B cell (primary cell): ENCODE measurements at regions not wholly inside any gene's neighbourhood (a gene's known extent, or its start where the extent isn't known, plus 50 kb on each side); places are given as distances from the start of the nearest gene placed in this dataset.

Experiments
- ATAC-seq: fragments of 200-7000 bp; cut with Tn5 transposase; one replicate; pipeline ENCODE4 v1.10.0; 2021; ENCODE audit warnings: low read depth, mild to moderate bottlenecking, moderate number of reproducible peaks, moderate library complexity
- CTCF ChIA-PET: fragments of 350-600 bp; sonication (Branson Sonifier 250); formaldehyde crosslinking; loops from one replicate; lab custom pipeline; 2021; ENCODE audit warnings: antibody characterized with exemption, inconsistent platforms; lab: Charles Lee
- POLR2A ChIA-PET: fragments of 350-600 bp; sonication (Branson Sonifier 250); formaldehyde crosslinking; loops from one replicate; lab custom pipeline; 2021; ENCODE audit warnings: antibody characterized with exemption; lab: Charles Lee
- DNase-seq: peaks from one replicate; pipeline ENCODE4 v3.0.0; 2013
- H2AFZ ChIP-seq: 2 replicates; pipeline ENCODE4 v1.6.1; 2012; ENCODE audit warnings: mild to moderate bottlenecking, low read depth, low read length; ENCODE audit not compliant: insufficient read depth, poor library complexity, severe bottlenecking
- H3K27ac ChIP-seq, 2 donors: 1 replicate in 1 of 2; 2 replicates in 1 of 2; pipeline ENCODE4 v1.5.1; 2012 to 2013; ENCODE audit warnings: low read length in 2 of 2, mild to moderate bottlenecking in 2 of 2, moderate library complexity in 1 of 2
- H3K27me3 ChIP-seq, 4 experiments: fragments of 200-600 bp in 1 of 4; sonication (generic) in 1 of 4; replicated peaks in 1 of 4; 1 replicate in 2 of 4; 2 replicates in 2 of 4; pipeline versions ENCODE4 v1.6.1 to v1.7.0; 2013 to 2016; ENCODE audit warnings: low read length in 3 of 4, mild to moderate bottlenecking in 2 of 4, mixed read lengths in 1 of 4, moderate library complexity in 1 of 4; ENCODE audit not compliant: insufficient read depth in 4 of 4, control insufficient read depth in 3 of 4; ENCODE audit errors: control extremely low read depth in 1 of 4
- H3K36me3 ChIP-seq, 2 experiments: replicated peaks in 1 of 2; 1 replicate in 1 of 2; 2 replicates in 1 of 2; pipeline versions ENCODE4 v1.6.1 to v1.7.1; 2013; ENCODE audit warnings: low read length in 1 of 2; ENCODE audit not compliant: insufficient read depth in 2 of 2, control insufficient read depth in 1 of 2; ENCODE audit errors: control extremely low read depth in 1 of 2, extremely low read depth in 1 of 2
- H3K4me1 ChIP-seq, 2 donors: fragments of 200-600 bp in 1 of 2; sonication (generic) in 1 of 2; 1 replicate in 1 of 2; 2 replicates in 1 of 2; pipeline versions ENCODE4 v1.5.1 to v1.6.1; 2013 to 2017; ENCODE audit warnings: low read length in 2 of 2; ENCODE audit not compliant: control insufficient read depth in 2 of 2, insufficient read depth in 2 of 2
- H3K4me2 ChIP-seq: replicated peaks from 2 replicates; pipeline ENCODE3; 2012; ENCODE audit warnings: mild to moderate bottlenecking, low read depth, low read length; ENCODE audit not compliant: poor library complexity, severe bottlenecking
- H3K4me3 ChIP-seq, 5 experiments: fragments of 200-600 bp in 1 of 5; sonication (generic) in 1 of 5; 1 replicate in 3 of 5; 2 replicates in 2 of 5; pipeline versions ENCODE4 v1.5.1 to v1.7.0; 2011 to 2016; ENCODE audit warnings: low read length in 4 of 5, mild to moderate bottlenecking in 4 of 5, low read depth in 2 of 5, control low read depth in 1 of 5, moderate library complexity in 1 of 5; ENCODE audit not compliant: insufficient read depth in 1 of 5; ENCODE audit errors: control extremely low read depth in 1 of 5, extremely low read depth in 1 of 5
- H3K79me2 ChIP-seq: fragments of 200-600 bp; sonication (generic); one replicate; pipeline ENCODE4 v1.6.0; 2016; ENCODE audit warnings: low read length; ENCODE audit not compliant: control insufficient read depth, insufficient read depth
- H3K9ac ChIP-seq: fragments of 200-600 bp; sonication (generic); 2 replicates; pipeline ENCODE4 v1.6.1; 2017; ENCODE audit warnings: mild to moderate bottlenecking, low read length, moderate library complexity
- H3K9me3 ChIP-seq, 3 donors: one replicate each; pipeline versions ENCODE4 v1.6.1 to v1.7.1; 2013; ENCODE audit warnings: low read length in 2 of 3; ENCODE audit not compliant: control insufficient read depth in 2 of 3, insufficient read depth in 1 of 3; ENCODE audit errors: control extremely low read depth in 1 of 3
- H4K20me1 ChIP-seq: 2 replicates; pipeline ENCODE4 v1.6.0; 2012; ENCODE audit warnings: mild to moderate bottlenecking, low read length; ENCODE audit not compliant: insufficient read depth, control insufficient read depth, poor library complexity, severe bottlenecking
- H3K27ac Mint-ChIP-seq: one replicate; pipeline ENCODE4 v1.8.0; 2021; ENCODE audit warnings: mixed read lengths
- H3K27me3 Mint-ChIP-seq: one replicate; pipeline ENCODE4 v1.8.0; 2021; ENCODE audit warnings: mixed read lengths
- H3K4me1 Mint-ChIP-seq: one replicate; pipeline ENCODE4 v1.8.0; 2021; ENCODE audit warnings: mixed read lengths
- H3K4me3 Mint-ChIP-seq: one replicate; pipeline ENCODE4 v1.8.0; 2021; ENCODE audit warnings: mixed read lengths
- H3K9me3 Mint-ChIP-seq: one replicate; pipeline ENCODE4 v1.8.0; 2022; ENCODE audit warnings: mixed read lengths; ENCODE audit not compliant: insufficient read depth
- CTCF ChIP-seq: fragments of 200-600 bp; IDR thresholded peaks from one replicate; pipeline ENCODE4 v1.8.0; 2022; ENCODE audit warnings: antibody characterized with exemption, mild to moderate bottlenecking
- EZH2 ChIP-seq: IDR thresholded peaks from 2 replicates; pipeline ENCODE4 v1.6.1; 2012; ENCODE audit warnings: borderline replicate concordance, low read depth, mild to moderate bottlenecking, moderate library complexity, low read length; ENCODE audit not compliant: insufficient read depth, poor library complexity, severe bottlenecking
- WGBS: methylation state at CpG from one replicate; pipeline ENCODE4 v1.1.5; 2013; ENCODE audit warnings: missing lambda C conversion rate; ENCODE audit not compliant: insufficient coverage; 5-methylcytosine and 5-hydroxymethylcytosine counted together
- intact Hi-C: fragments of 100-400 bp; cut with micrococcal nuclease; formaldehyde crosslinking; loops from one replicate; pipeline ENCODE4 v1.10.0; 2022

- H3K9ac ChIP-seq, result no peak overlapping the region
- no peaks in the 10 kb centered on the region for H3K9me3 ChIP-seq
- ATAC-seq, result no peak
- H3K4me3 ChIP-seq, result no peak overlapping the region
- Mint-ChIP-seq H3K27me3 (peaks cover 11% of the 10 kb centered on the region), H3K4me1 (no peaks in the 10 kb centered on the region), H3K27ac (no peak overlapping the region), H3K4me3 (no peak overlapping the region), H3K9me3 (no peaks in the 10 kb centered on the region)
- no peaks in the 10 kb centered on the region for H3K27me3 ChIP-seq
- TF ChIP-seq EZH2, result no peak
- no peak for TF ChIP-seq CTCF
- DNase-seq, result no peak
- no peaks in the 10 kb centered on the region for H3K79me2 ChIP-seq
- CTCF ChIA-PET, result interaction anchor here (1.0 kb wide), 1 partner anchor 17 kb away, joined by 3 read pairs; no protein-coding TSS in a partner anchor
- intact Hi-C loops, result no loop called here
- H3K4me2 ChIP-seq, result no peak overlapping the region
- H3K36me3 ChIP-seq, result no peaks in the 10 kb centered on the region
- H4K20me1 ChIP-seq, result no peaks in the 10 kb centered on the region
- H2AFZ ChIP-seq, result no peak overlapping the region
- no peaks in the 10 kb centered on the region for H3K4me1 ChIP-seq
- H3K27ac ChIP-seq, result no peak overlapping the region
- 80% methylated on average over 1 of the region's 4 CpGs for WGBS
- POLR2A ChIA-PET, result no interaction called here
These were observed 152.0 kb upstream of the SERP2 start for GRCh38 chr13:44221657-44222056.

- H2AFZ ChIP-seq, result no peak overlapping the region
- no peaks in the 10 kb centered on the region for H3K36me3 ChIP-seq
- no CpG with 5 or more reads among the region's 2 CpGs for WGBS
- H3K9me3 ChIP-seq, result peaks cover 0 to 1% (median 0%) of the 10 kb centered on the region in 3 donors
- no peaks in the 10 kb centered on the region for H4K20me1 ChIP-seq
- H3K27me3 Mint-ChIP-seq, result peaks cover 6% of the 10 kb centered on the region
- TF ChIP-seq CTCF (no peak), EZH2 (no peak)
- peaks cover 0 to 3% (median 1%) of the 10 kb centered on the region in 4 experiments for H3K27me3 ChIP-seq
- POLR2A ChIA-PET, result no interaction called here
- no peak overlapping the region for H3K4me3 ChIP-seq
- no peak overlapping the region for H3K27ac ChIP-seq
- no peak for ATAC-seq
- H3K4me3 Mint-ChIP-seq, result no peak overlapping the region
- H3K9me3 Mint-ChIP-seq, result no peaks in the 10 kb centered on the region
- CTCF ChIA-PET, result no interaction called here
- no peaks in the 10 kb centered on the region for H3K4me1 ChIP-seq
- H3K4me1 Mint-ChIP-seq, result no peaks in the 10 kb centered on the region
- no peaks in the 10 kb centered on the region for H3K79me2 ChIP-seq
- intact Hi-C loops, result no loop called here
- H3K27ac Mint-ChIP-seq, result no peak overlapping the region
- no peak overlapping the region for H3K9ac ChIP-seq
- no peak overlapping the region for H3K4me2 ChIP-seq
- DNase-seq, result no peak
These were observed 149.7 kb upstream of the SERP2 start for GRCh38 chr13:44223770-44224444.
